Activated CD4-positive, CD25-positive, alpha-beta regulatory T cell treated with anti-CD3 and anti-CD28 coated beads, Interleukin-2, amount 50 U/mL, for 24 hours (primary cell): ENCODE measurements at regions not wholly inside any gene's neighbourhood (a gene's known extent, or its start where the extent isn't known, plus 50 kb on each side); places are given as distances from the start of the nearest gene placed in this dataset.

ENCODE experiments used
- ATAC-seq, 2 donors: fragments of 150-1000 bp; cut with Tn5 transposase; one replicate each; pipeline ENCODE4 v1.10.0; 2021; ENCODE audit warnings: mild to moderate bottlenecking in 1 of 2, moderate library complexity in 1 of 2

GRCh38 chr21:24716281-24716918 is 890.9 kb downstream of the MRPL39 start:
- no peak for ATAC-seq

DNA sequence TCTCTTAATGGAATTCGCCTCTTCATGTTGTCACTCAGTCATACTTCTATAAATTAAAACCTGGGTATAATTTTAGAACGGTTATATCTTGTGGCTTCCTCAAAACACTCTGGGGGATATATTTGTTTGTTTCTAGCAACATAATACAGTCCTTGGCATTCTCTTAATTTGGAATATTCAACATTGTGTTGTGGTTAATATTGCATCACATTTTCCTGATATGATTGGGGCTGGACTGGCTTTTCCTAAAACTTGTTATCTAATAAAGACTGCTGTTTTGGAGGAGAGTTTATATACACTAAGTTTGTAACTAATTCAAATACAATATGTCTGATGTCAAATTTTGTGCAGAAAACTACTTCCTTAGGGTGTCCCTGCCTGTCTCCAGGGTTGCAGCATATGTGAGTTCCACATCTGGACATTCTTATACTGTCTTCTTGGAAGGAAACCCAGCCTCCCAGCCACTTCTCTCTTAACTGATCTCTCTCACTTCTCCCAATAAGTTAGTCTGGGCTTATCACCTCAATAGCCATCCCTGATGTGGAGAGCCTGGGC is 892.6 kb downstream of the MRPL39 start:
- no peak for ATAC-seq

DNA sequence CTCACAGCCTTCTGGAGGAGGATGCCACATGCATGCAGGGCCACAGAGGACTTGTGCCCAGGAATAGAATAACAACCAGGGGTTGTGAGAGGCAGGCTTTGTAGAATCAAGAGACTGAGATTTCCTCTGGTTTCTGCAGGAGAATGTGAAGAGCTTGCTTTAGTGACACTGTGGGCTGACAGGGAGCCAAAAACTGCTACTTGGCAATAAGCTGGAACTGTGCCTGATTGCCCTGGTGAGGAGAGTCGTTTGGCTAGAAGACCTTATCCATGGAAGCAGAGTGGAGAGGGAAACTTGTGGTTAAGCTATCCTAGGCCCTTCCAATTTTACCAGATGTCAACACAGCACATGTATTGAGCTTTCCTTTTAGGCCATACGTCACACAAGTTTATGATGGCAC is 902.1 kb downstream of the MRPL39 start:
- no peak for ATAC-seq

- no peak for ATAC-seq
Observed at GRCh38 chr21:24693779-24694178, 913.5 kb downstream of the MRPL39 start.

DNA sequence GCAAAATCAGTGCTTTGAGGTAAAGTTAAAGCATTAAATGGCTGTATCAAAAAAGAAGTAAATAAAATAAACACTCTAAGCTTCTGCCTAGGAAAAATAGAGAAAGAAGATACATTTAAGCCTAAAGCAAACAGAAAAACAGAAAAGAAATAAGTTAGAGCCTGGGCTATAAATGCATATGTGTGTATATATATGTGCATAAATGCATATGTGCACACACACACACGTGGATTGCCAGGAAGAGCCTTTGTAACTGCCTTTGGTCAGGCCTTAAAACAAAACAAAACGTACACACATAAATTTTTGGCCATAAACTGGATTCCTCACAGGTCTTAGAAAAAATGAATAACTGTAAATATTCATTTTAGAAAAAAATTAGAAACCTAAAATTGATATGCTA is 925.8 kb downstream of the MRPL39 start:
- ATAC-seq: no peak

DNA sequence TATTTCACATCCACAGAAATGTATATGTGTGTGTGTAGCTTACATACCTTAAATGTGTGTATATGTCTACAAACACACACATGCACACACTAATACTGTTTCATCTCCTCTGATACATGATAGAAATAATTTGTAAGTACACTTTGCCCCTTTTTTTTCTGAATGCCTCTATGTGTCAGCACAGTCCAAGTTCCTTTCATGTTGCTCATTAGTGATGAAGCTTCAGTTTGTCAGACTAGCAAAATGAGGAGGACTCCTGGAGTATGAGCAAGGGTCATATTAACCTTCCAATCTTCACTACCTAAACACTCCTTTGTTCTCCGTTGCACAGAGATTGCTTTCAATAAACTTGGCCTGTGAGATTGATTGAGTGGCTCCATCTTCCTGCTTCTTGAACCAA is 935.4 kb downstream of the MRPL39 start:
- no peak for ATAC-seq

- ATAC-seq: no peak
Observed at GRCh38 chr21:24658926-24659325, 948.4 kb downstream of the MRPL39 start.

- no peak for ATAC-seq
Observed at GRCh38 chr21:24658026-24658425, 949.3 kb downstream of the MRPL39 start.

DNA sequence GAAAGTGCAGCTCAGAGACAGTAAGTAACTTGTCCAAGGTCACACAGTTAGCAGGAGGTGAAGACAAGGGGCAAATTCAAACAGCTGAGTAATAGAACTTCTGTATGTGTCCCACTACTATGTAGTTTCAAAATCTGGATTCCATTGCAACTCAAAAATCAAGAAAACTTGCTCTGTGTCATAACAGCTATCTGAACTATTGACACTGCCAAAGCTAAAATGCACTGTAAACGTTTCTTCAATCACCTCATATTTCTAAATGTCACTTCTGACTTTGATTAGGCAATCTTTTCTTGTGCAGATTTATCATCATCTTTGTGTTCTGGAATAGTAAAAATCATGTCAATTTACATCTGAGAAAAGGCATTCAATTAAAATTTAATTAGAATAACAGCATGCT is 957.6 kb downstream of the MRPL39 start:
- ATAC-seq: no peak

DNA sequence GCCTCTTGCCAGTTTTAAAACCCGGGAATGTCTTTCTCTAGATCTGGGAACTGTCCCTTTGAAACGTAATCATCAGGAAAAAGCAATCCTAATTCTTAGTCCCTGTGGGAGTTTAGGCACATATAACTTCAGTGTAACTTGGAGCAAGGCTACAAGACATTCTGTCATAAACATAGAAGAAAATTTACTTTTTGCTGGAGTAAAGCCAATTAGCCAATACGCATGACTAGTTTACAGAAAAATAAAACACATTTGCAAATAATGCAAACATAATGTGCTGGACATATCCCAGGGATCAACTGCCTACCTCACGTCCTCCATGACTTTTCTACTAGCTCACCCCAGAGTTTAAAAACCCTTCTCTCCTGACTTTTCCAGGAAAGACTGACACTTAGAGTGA is 970.6 kb downstream of the MRPL39 start:
- ATAC-seq: no peak

- no peak for ATAC-seq
Observed at GRCh38 chr21:24634749-24635148, 972.5 kb downstream of the MRPL39 start.

DNA sequence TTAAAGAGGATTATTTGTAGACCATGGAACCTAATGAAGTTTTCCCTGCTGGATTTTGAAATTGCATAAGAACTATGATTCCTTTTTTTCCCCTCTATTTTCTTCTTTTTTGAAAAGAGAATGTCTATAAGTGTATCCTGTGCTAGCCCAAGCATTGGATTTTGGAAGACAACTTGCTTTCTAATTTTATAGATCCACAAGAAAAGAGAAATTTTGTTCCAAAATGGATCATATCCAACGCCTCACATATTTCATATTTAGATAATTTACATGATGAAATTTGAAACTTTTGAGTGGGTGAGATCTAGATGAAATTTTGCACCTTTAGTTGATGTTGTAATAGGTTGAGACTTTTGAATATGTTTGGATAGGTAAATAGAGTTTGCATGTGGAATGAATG is 978.7 kb downstream of the MRPL39 start:
- ATAC-seq: no peak

- ATAC-seq: no peak
Observed at GRCh38 chr21:24628046-24628445, 979.2 kb downstream of the MRPL39 start.

DNA sequence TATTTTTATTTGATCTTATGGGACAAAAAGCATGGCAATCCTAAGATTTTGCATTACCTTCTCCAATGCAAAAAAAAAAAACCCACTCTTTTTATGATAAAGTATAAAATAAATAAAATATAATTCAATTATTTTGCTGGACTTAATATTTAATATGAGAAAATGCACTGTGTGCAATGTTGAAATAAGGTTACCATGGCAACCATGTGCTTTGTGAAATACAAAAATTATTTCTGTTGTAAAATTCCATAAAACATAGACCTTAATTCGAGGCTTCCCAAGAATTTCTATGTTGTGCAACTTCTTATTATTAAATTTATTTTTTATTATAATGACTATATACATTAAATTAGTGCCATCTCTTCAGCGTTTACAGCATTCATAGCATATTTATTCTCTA is 989.5 kb downstream of the MRPL39 start:
- no peak for ATAC-seq

- no peak for ATAC-seq
Observed at GRCh38 chr21:24594082-24594481, 1013.2 kb downstream of the MRPL39 start.

- ATAC-seq: no peak
Observed at GRCh38 chr21:24590261-24590660, 1017.0 kb downstream of the MRPL39 start.

GRCh38 chr21:24583473-24583872 is 1023.8 kb downstream of the MRPL39 start:
- no peak for ATAC-seq

- ATAC-seq: no peak
Observed at GRCh38 chr21:24577301-24577700, 1030.0 kb downstream of the MRPL39 start.

- ATAC-seq: no peak
Observed at GRCh38 chr21:24561291-24561690, 1046.0 kb downstream of the MRPL39 start.

DNA sequence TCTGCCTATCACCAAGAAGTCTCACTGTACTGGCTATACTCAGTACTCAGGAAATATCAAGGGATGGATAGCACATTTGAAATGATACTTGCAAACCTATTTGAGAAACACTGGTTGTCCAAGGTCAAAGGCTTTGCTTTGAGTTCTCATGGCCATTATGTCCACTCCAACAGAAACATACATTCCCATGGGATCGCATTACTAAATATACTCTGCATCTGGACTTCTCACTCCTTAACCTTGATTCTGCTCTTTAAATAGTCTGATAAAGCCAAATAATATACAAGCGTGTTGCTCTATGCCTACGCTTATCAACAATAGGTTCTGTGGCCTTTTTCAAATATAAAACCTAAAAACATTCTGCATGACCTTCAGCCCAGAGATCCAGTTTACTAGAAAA is 1054.8 kb downstream of the MRPL39 start:
- no peak for ATAC-seq

DNA sequence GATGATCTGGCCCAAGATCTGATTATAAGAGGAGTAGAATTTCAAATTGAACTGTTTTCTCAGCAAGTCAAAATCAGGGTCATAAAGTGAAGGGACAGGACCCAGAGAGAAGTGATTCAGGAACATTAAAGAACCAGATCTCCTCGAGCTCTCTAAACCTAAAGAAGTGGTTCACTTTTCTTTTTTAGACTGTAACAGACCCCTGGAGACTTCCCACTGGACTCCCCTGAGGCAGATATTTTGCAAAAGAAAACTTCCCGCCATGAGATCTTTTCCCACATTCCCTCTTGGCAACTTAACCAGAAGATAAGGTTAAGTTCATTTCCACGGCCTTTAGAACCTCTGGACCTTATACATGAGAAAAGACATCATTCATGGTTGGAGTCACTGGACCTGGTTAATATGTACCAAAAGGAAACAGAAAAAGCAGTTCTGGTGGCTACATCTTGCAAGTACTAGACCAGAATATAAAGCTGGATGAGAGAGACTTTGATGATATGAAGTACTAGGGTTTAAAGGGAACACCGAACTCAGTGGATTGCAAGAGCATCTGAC is 1061.4 kb downstream of the MRPL39 start:
- ATAC-seq: no peak

DNA sequence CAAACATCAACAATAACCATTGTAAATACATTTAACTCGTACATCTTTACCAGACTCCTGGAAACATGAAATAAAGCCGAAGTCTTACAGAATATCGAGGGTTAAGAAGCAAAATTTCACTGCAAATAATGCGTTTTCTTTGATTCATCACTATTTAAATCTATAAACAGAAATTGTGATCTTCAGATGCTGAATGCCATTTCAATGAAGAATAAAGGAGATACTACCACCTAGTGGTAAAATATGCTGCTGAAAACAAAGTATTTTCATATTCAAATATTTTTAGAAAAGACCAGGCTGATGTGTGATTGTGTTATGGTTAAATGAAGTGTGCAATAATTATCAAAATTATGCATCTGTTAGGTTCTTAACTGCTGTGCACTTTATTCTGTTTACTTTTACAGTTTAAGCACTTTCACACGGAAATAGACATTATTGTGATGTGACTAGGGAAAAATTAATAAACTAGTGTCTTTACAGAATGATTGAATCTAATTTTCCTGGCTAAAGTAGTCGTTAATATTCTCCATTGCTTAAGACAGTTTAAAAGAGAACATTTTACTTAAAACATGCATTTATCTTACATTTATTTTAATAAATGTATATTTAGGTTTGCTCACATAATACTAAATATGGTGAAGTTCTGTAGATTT is 1093.1 kb downstream of the MRPL39 start:
- no peak for ATAC-seq

GRCh38 chr21:24509131-24509530 is 1098.2 kb downstream of the MRPL39 start:
- ATAC-seq: no peak

DNA sequence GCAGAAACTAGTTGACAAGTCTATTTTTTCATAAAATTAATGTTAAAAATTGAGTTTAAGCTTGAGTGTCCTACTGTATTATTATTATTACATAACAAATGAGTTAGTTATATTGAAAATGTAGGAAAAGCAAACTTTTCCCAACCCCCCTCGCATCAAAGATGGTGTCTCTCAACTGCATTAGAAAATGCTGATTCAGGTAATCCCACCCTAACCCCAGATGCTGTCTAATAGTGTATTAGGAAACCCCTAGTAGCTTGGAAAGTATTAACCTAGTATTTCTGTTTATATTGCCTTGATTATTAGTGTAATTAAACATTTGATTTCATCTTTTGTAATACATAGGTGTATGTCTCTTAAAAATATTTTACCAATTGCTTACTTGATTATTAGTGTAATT is 1120.3 kb downstream of the MRPL39 start:
- ATAC-seq: no peak
